Stomach (tissue), 4 donors: ENCODE measurements at regions not wholly inside any gene's neighbourhood (a gene's known extent, or its start where the extent isn't known, plus 50 kb on each side); places are given as distances from the start of the nearest gene placed in this dataset.

ENCODE experiments used
- EP300 ChIP-seq: sonication (generic); formaldehyde crosslinking; IDR thresholded peaks from one replicate; pipeline ENCODE4 v1.6.1; 2017; ENCODE audit warnings: antibody characterized with exemption
- POLR2A ChIP-seq, 4 donors: fragments of 450-650 bp; IDR thresholded peaks; one replicate each; pipeline ENCODE4 v1.6.1; 2016; ENCODE audit warnings: antibody characterized with exemption in 4 of 4, control low read depth in 2 of 4, mild to moderate bottlenecking in 1 of 4, moderate library complexity in 1 of 4
- TF ChIP-seq, protein P1 (sequence below), 7 experiments: fragments of 450-650 bp in 4 of 7; fragments of 200-600 bp in 3 of 7; sonication (generic) in 3 of 7; IDR thresholded peaks; one replicate each; pipeline ENCODE4 v1.5.1; 2016 to 2019; ENCODE audit warnings: antibody characterized with exemption in 7 of 7, control low read depth in 2 of 7, mild to moderate bottlenecking in 1 of 7

DNA sequence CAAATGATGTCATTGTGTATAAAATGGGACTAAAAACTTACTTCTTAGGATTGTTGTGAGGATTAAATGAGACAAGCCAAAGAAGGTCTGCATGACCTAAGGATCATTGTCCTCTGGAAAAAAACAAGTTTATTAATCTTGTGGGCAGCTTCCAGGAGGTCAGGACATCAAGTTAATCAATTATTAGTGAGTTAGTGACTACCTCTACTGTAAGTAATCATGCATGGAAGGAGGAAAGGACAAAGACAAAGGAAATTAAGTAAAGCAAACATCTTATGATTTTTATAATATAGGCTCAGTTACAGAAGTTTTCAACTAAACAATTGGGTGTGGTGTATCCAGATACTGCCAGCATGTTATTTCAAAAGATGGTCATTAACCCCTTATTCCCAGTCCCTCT is 129.3 kb upstream of the TUT7 start:
- TF ChIP-seq, protein P1, sequence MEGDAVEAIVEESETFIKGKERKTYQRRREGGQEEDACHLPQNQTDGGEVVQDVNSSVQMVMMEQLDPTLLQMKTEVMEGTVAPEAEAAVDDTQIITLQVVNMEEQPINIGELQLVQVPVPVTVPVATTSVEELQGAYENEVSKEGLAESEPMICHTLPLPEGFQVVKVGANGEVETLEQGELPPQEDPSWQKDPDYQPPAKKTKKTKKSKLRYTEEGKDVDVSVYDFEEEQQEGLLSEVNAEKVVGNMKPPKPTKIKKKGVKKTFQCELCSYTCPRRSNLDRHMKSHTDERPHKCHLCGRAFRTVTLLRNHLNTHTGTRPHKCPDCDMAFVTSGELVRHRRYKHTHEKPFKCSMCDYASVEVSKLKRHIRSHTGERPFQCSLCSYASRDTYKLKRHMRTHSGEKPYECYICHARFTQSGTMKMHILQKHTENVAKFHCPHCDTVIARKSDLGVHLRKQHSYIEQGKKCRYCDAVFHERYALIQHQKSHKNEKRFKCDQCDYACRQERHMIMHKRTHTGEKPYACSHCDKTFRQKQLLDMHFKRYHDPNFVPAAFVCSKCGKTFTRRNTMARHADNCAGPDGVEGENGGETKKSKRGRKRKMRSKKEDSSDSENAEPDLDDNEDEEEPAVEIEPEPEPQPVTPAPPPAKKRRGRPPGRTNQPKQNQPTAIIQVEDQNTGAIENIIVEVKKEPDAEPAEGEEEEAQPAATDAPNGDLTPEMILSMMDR (IDR thresholded peaks at IDR 0.05) = no peak
- no peak for TF ChIP-seq POLR2A (IDR thresholded peaks at IDR 0.05)
- no peak for TF ChIP-seq EP300
